Thoracic aorta (tissue), 2 donors: ENCODE measurements at regions not wholly inside any gene's neighbourhood (a gene's known extent, or its start where the extent isn't known, plus 50 kb on each side); places are given as distances from the start of the nearest gene placed in this dataset.

Experiments
- ATAC-seq: fragments of 150-250 bp; one replicate; pipeline ENCODE4 v1.8.0; 2017; ENCODE audit warnings: low read depth; ENCODE audit not compliant: insufficient number of reproducible peaks, low FRiP score
- DNase-seq: peaks from one replicate; pipeline ENCODE4 v3.0.0-alpha.2; 2020; ENCODE audit warnings: low spot score
- H3K27ac ChIP-seq, 2 donors: fragments of 200-600 bp; sonication (generic); 1 replicate in 1 of 2; 2 replicates in 1 of 2; pipeline ENCODE4 v1.5.1; 2016; ENCODE audit warnings: mild to moderate bottlenecking in 2 of 2, moderate library complexity in 2 of 2
- H3K27me3 ChIP-seq: fragments of 200-600 bp; sonication (generic); replicated peaks from 2 replicates; pipeline ENCODE4 v1.6.0; 2016; ENCODE audit warnings: mild to moderate bottlenecking; ENCODE audit not compliant: insufficient read depth
- H3K36me3 ChIP-seq: fragments of 200-600 bp; sonication (generic); one replicate; pipeline ENCODE4 v1.5.1; 2016
- H3K4me1 ChIP-seq, 2 donors: fragments of 200-600 bp; sonication (generic); 1 replicate in 1 of 2; 2 replicates in 1 of 2; pipeline versions ENCODE4 v1.5.1 to v1.6.0; 2016; ENCODE audit warnings: low read depth in 2 of 2, mild to moderate bottlenecking in 1 of 2; ENCODE audit not compliant: control insufficient read depth in 1 of 2
- H3K4me3 ChIP-seq: fragments of 200-600 bp; sonication (generic); 2 replicates; pipeline ENCODE4 v1.5.1; 2016; ENCODE audit warnings: mild to moderate bottlenecking
- H3K9me3 ChIP-seq: fragments of 200-600 bp; sonication (generic); 2 replicates; pipeline ENCODE4 v1.5.1; 2016
- CTCF ChIP-seq: fragments of 200-600 bp; sonication (generic); IDR thresholded peaks from one replicate; pipeline ENCODE4 v1.5.1; 2019; ENCODE audit warnings: antibody characterized with exemption

DNA sequence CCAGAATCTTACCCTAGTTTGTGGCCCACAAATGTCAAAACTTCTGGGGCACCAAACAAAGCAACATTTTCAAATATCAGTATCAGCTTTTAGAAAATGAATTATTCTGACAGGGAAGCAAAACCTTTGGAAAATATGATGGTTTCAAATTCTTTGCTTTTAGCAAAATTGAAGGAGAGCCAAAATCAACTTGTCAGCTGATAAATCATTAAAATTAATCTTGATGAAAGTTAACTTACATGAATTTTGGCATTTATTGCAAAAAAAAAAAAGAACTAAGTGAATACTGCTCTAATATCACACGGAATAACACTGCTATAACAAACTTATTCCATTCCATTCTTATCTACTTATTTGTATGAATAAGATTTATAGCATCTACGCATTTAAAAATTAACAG lies 158.1 kb upstream of the TARS1 start:
- no peak for TF ChIP-seq CTCF

DNA sequence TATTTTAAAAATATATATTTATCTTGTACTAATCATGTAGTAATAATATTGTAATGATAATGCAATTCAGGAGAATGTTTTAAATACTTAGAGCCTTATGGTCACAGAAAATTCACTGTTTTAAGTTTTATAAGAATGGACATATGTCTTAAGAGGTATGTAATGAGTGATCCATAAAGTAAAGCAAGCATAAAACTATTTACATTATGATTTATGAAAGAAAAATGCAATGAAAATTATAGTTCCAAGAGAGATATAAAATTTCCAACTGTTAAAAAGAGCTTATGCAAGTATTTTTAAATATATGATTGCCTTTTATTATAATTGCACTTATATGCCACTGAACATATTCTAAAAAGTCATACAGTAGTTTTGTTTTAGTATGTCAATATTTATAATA lies 157.5 kb upstream of the TARS1 start:
- Histone ChIP-seq H3K27ac (no peak overlapping the region), H3K9me3 (no peaks in the 10 kb centered on the region), H3K4me3 (no peak overlapping the region), H3K4me1 (peaks cover 6 to 25% of the 10 kb centered on the region in 2 donors), H3K27me3 (no peaks in the 10 kb centered on the region), H3K36me3 (no peaks in the 10 kb centered on the region)
- no peak for DNase-seq
- no peak for TF ChIP-seq CTCF
- ATAC-seq = no peak

More for the DNA sequence above, 158.1 kb upstream of the TARS1 start:
- Histone ChIP-seq H3K4me3 (no peak overlapping the region), H3K27me3 (no peaks in the 10 kb centered on the region), H3K9me3 (no peaks in the 10 kb centered on the region), H3K4me1 (peaks cover 6 to 25% of the 10 kb centered on the region in 2 donors), H3K27ac (no peak overlapping the region), H3K36me3 (no peaks in the 10 kb centered on the region)
- ATAC-seq (no peak), DNase-seq (no peak)

DNA sequence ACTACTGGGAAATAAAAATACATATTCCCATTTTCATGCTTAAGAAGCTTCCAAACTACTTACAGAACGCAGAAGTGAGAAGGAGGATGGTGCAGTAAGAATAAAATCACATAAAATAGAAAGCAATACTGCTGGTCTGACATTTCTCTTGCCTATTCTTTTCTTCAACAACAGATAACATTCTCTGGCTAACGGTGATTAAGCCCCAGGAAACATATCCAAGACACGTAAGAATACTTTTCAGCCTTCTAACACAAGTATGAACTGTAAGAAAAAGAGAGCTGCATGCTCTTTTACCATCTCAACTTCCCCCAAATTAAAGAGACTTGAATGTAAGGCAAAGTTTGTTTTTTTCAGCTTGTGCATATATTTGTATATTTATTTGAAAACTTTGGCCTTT lies 156.1 kb upstream of the TARS1 start:
- Histone ChIP-seq H3K27ac (no peak overlapping the region), H3K36me3 (no peaks in the 10 kb centered on the region), H3K9me3 (no peaks in the 10 kb centered on the region), H3K4me1 (peaks cover 6 to 25% of the 10 kb centered on the region in 2 donors), H3K27me3 (no peaks in the 10 kb centered on the region), H3K4me3 (no peak overlapping the region)
- ATAC-seq = no peak
- no peak for TF ChIP-seq CTCF
- DNase-seq = no peak

GRCh38 chr5:33287242-33287641 lies 153.5 kb upstream of the TARS1 start:
- no peaks in the 10 kb centered on the region for H3K9me3 ChIP-seq
- H3K27me3 ChIP-seq = no peaks in the 10 kb centered on the region
- DNase-seq (no peak), ATAC-seq (no peak)
- no peak overlapping the region for H3K27ac ChIP-seq
- TF ChIP-seq CTCF = no peak
- no peaks in the 10 kb centered on the region for H3K36me3 ChIP-seq
- H3K4me3 ChIP-seq = no peak overlapping the region
- H3K4me1 ChIP-seq = peaks cover 0 to 19% of the 10 kb centered on the region in 2 donors

- peaks cover 0 to 7% of the 10 kb centered on the region in 2 donors for H3K4me1 ChIP-seq
- ATAC-seq (peak; percentile 88), DNase-seq (no peak)
- H3K27me3 ChIP-seq = no peaks in the 10 kb centered on the region
- H3K27ac ChIP-seq = peak overlapping the region; percentile 38 to 52
- no peak overlapping the region for H3K4me3 ChIP-seq
- no peaks in the 10 kb centered on the region for H3K9me3 ChIP-seq
- H3K36me3 ChIP-seq = no peaks in the 10 kb centered on the region
- no peak for TF ChIP-seq CTCF
Observed at GRCh38 chr5:33291216-33292000, 149.4 kb upstream of the TARS1 start.
